Thoracic aorta (tissue), 2 donors: ENCODE measurements at regions not wholly inside any gene's neighbourhood (a gene's known extent, or its start where the extent isn't known, plus 50 kb on each side); places are given as distances from the start of the nearest gene placed in this dataset.

Experiments
- ATAC-seq: fragments of 150-250 bp; one replicate; pipeline ENCODE4 v1.8.0; 2017; ENCODE audit warnings: low read depth; ENCODE audit not compliant: insufficient number of reproducible peaks, low FRiP score
- DNase-seq: peaks from one replicate; pipeline ENCODE4 v3.0.0-alpha.2; 2020; ENCODE audit warnings: low spot score
- H3K27ac ChIP-seq, 2 donors: fragments of 200-600 bp; sonication (generic); 1 replicate in 1 of 2; 2 replicates in 1 of 2; pipeline ENCODE4 v1.5.1; 2016; ENCODE audit warnings: mild to moderate bottlenecking in 2 of 2, moderate library complexity in 2 of 2
- H3K27me3 ChIP-seq: fragments of 200-600 bp; sonication (generic); replicated peaks from 2 replicates; pipeline ENCODE4 v1.6.0; 2016; ENCODE audit warnings: mild to moderate bottlenecking; ENCODE audit not compliant: insufficient read depth
- H3K36me3 ChIP-seq: fragments of 200-600 bp; sonication (generic); one replicate; pipeline ENCODE4 v1.5.1; 2016
- H3K4me1 ChIP-seq, 2 donors: fragments of 200-600 bp; sonication (generic); 1 replicate in 1 of 2; 2 replicates in 1 of 2; pipeline versions ENCODE4 v1.5.1 to v1.6.0; 2016; ENCODE audit warnings: low read depth in 2 of 2, mild to moderate bottlenecking in 1 of 2; ENCODE audit not compliant: control insufficient read depth in 1 of 2
- H3K4me3 ChIP-seq: fragments of 200-600 bp; sonication (generic); 2 replicates; pipeline ENCODE4 v1.5.1; 2016; ENCODE audit warnings: mild to moderate bottlenecking
- H3K9me3 ChIP-seq: fragments of 200-600 bp; sonication (generic); 2 replicates; pipeline ENCODE4 v1.5.1; 2016
- CTCF ChIP-seq: fragments of 200-600 bp; sonication (generic); IDR thresholded peaks from one replicate; pipeline ENCODE4 v1.5.1; 2019; ENCODE audit warnings: antibody characterized with exemption

- H3K4me1 ChIP-seq = no peaks in the 10 kb centered on the region
- H3K36me3 ChIP-seq = no peaks in the 10 kb centered on the region
- ATAC-seq (no peak), DNase-seq (no peak)
- no peak overlapping the region for H3K27ac ChIP-seq
- H3K4me3 ChIP-seq = no peak overlapping the region
- H3K27me3 ChIP-seq = no peaks in the 10 kb centered on the region
- TF ChIP-seq CTCF = no peak
- H3K9me3 ChIP-seq = no peaks in the 10 kb centered on the region
These were observed 186.1 kb downstream of the INHBB start for GRCh38 chr2:120531863-120532600.

GRCh38 chr2:120533625-120534024 lies 187.7 kb downstream of the INHBB start:
- Histone ChIP-seq H3K27ac (no peak overlapping the region), H3K4me3 (no peak overlapping the region), H3K4me1 (no peaks in the 10 kb centered on the region), H3K36me3 (no peaks in the 10 kb centered on the region), H3K27me3 (no peaks in the 10 kb centered on the region), H3K9me3 (no peaks in the 10 kb centered on the region)
- no peak for DNase-seq
- no peak for TF ChIP-seq CTCF
- ATAC-seq = no peak

GRCh38 chr2:120534457-120534856 lies 188.5 kb downstream of the INHBB start:
- H3K4me3 ChIP-seq = no peak overlapping the region
- peaks cover 0 to 5% of the 10 kb centered on the region in 2 donors for H3K4me1 ChIP-seq
- ATAC-seq = no peak
- no peaks in the 10 kb centered on the region for H3K36me3 ChIP-seq
- H3K9me3 ChIP-seq = no peaks in the 10 kb centered on the region
- TF ChIP-seq CTCF = no peak
- no peak for DNase-seq
- H3K27me3 ChIP-seq = no peaks in the 10 kb centered on the region
- H3K27ac ChIP-seq = no peak overlapping the region

- Histone ChIP-seq H3K4me3 (no peak overlapping the region), H3K27me3 (no peaks in the 10 kb centered on the region), H3K9me3 (no peaks in the 10 kb centered on the region), H3K27ac (no peak overlapping the region), H3K4me1 (peaks cover 4 to 12% of the 10 kb centered on the region in 2 donors), H3K36me3 (no peaks in the 10 kb centered on the region)
- no peak for ATAC-seq
- DNase-seq = no peak
- no peak for TF ChIP-seq CTCF
These were observed 189.1 kb downstream of the INHBB start for GRCh38 chr2:120535081-120535480.

- H3K27me3 ChIP-seq = no peaks in the 10 kb centered on the region
- H3K9me3 ChIP-seq = no peaks in the 10 kb centered on the region
- H3K27ac ChIP-seq = no peak overlapping the region
- TF ChIP-seq CTCF = no peak
- no peak overlapping the region for H3K4me3 ChIP-seq
- ATAC-seq = no peak
- no peaks in the 10 kb centered on the region for H3K36me3 ChIP-seq
- DNase-seq = no peak
- peaks cover 11 to 22% of the 10 kb centered on the region in 2 donors for H3K4me1 ChIP-seq
These were observed 190.2 kb downstream of the INHBB start for GRCh38 chr2:120536141-120536540.
